IMR-90 (cell line): ENCODE measurements at regions not wholly inside any gene's neighbourhood (a gene's known extent, or its start where the extent isn't known, plus 50 kb on each side); places are given as distances from the start of the nearest gene placed in this dataset.

Experiments used
- ATAC-seq: fragments of 200-7000 bp; cut with Tn5 transposase; 2 replicates; pipeline ENCODE4 v1.9.1; 2020; ENCODE audit warnings: low read depth, mild to moderate bottlenecking, moderate library complexity
- BruUV-seq: library from RNA; stranded (reverse); fragments of 400-500 nt; replicated peaks from 2 replicates; lab custom pipeline; 2021; lab: Mats Ljungman, UMichigan
- CTCF ChIA-PET: fragments of 300-600 bp; formaldehyde crosslinking; extraction: SDS; loops from one replicate; lab custom pipeline; 2021; ENCODE audit warnings: antibody characterized with exemption; lab: Yijun Ruan, JAX
- POLR2A ChIA-PET: fragments of 300-600 bp; sonication (Branson Sonifier 250); formaldehyde crosslinking; loops from one replicate; lab custom pipeline; 2022; ENCODE audit warnings: antibody characterized with exemption; ENCODE audit not compliant: unreplicated experiment; lab: Charles Lee
- DNase-seq: peaks from one replicate; pipeline ENCODE4 v3.0.0; 2013
- H2AFZ ChIP-seq: replicated peaks from 2 replicates; pipeline ENCODE3; 2013; ENCODE audit warnings: low read length, mild to moderate bottlenecking; ENCODE audit not compliant: poor library complexity
- H2AK5ac ChIP-seq: 2 replicates; pipeline ENCODE4 v1.6.1; 2013; ENCODE audit warnings: low read depth, low read length, inconsistent platforms
- H2AK9ac ChIP-seq: replicated peaks from 2 replicates; pipeline ENCODE3; 2013; ENCODE audit warnings: mild to moderate bottlenecking, low read depth, low read length, moderate library complexity; ENCODE audit not compliant: poor library complexity
- H2BK120ac ChIP-seq: 2 replicates; pipeline ENCODE4 v1.6.1; 2013; ENCODE audit warnings: low read depth, low read length, inconsistent platforms
- H2BK15ac ChIP-seq: 3 replicates; pipeline ENCODE4 v1.6.1; 2013; ENCODE audit warnings: low read depth, low read length, inconsistent platforms
- H2BK20ac ChIP-seq: 2 replicates; pipeline ENCODE4 v1.6.1; 2013; ENCODE audit warnings: low read depth, mild to moderate bottlenecking, inconsistent platforms, low read length, moderate library complexity
- H2BK5ac ChIP-seq: 2 replicates; pipeline ENCODE4 v1.6.1; 2013; ENCODE audit warnings: mild to moderate bottlenecking, low read depth, low read length, inconsistent platforms; ENCODE audit not compliant: poor library complexity, severe bottlenecking
- H3K14ac ChIP-seq: replicated peaks from 2 replicates; pipeline ENCODE4 v1.6.1; 2013; ENCODE audit warnings: low read depth, low read length, inconsistent platforms
- H3K18ac ChIP-seq: 2 replicates; pipeline ENCODE4 v1.6.1; 2013; ENCODE audit warnings: low read depth, low read length, control low read depth
- H3K23ac ChIP-seq: 2 replicates; pipeline ENCODE4 v1.6.1; 2013; ENCODE audit warnings: low read depth, low read length, inconsistent platforms
- H3K27ac ChIP-seq: 2 replicates; pipeline ENCODE4 v1.5.1; 2013; ENCODE audit warnings: mild to moderate bottlenecking, control low read depth, low read length; ENCODE audit not compliant: insufficient read depth
- H3K27me3 ChIP-seq: 2 replicates; pipeline ENCODE4 v1.6.1; 2013; ENCODE audit warnings: low read length; ENCODE audit not compliant: control insufficient read depth, insufficient read depth
- H3K36me3 ChIP-seq: 2 replicates; pipeline ENCODE4 v1.6.1; 2013; ENCODE audit warnings: low read length, mixed read lengths; ENCODE audit not compliant: control insufficient read depth, insufficient read depth
- H3K4ac ChIP-seq: 2 replicates; pipeline ENCODE4 v1.6.1; 2013; ENCODE audit warnings: low read depth, low read length, inconsistent platforms
- H3K4me1 ChIP-seq: 2 replicates; pipeline ENCODE4 v1.6.1; 2013; ENCODE audit warnings: low read length, mixed read lengths; ENCODE audit not compliant: control insufficient read depth, insufficient read depth
- H3K4me2 ChIP-seq: 2 replicates; pipeline ENCODE4 v1.6.1; 2013; ENCODE audit warnings: low read depth, mild to moderate bottlenecking, control low read depth, low read length, moderate library complexity
- H3K4me3 ChIP-seq: 2 replicates; pipeline ENCODE4 v1.5.1; 2013; ENCODE audit warnings: low read depth, mild to moderate bottlenecking, control low read depth, low read length, moderate library complexity; ENCODE audit not compliant: insufficient read depth
- H3K56ac ChIP-seq: 2 replicates; pipeline ENCODE4 v1.6.1; 2013; ENCODE audit warnings: low read length, inconsistent platforms; ENCODE audit not compliant: insufficient read depth; ENCODE audit errors: extremely low read depth
- H3K79me1 ChIP-seq, 2 experiments: 2 replicates each; pipeline ENCODE4 v1.6.1; 2013; ENCODE audit warnings: low read length in 2 of 2, inconsistent platforms in 1 of 2, low read depth in 1 of 2
- H3K9ac ChIP-seq: 2 replicates; pipeline ENCODE4 v1.6.1; 2013; ENCODE audit warnings: low read depth, low read length, control low read depth
- H3K9me1 ChIP-seq: 2 replicates; pipeline ENCODE4 v1.6.1; 2013; ENCODE audit warnings: low read length, inconsistent platforms; ENCODE audit not compliant: insufficient read depth
- H3K9me3 ChIP-seq: 2 replicates; pipeline ENCODE4 v1.6.1; 2013; ENCODE audit warnings: low read length; ENCODE audit not compliant: control insufficient read depth, insufficient read depth
- H4K20me1 ChIP-seq: 2 replicates; pipeline ENCODE4 v1.6.1; 2013; ENCODE audit warnings: low read length, inconsistent platforms; ENCODE audit not compliant: insufficient read depth
- H4K5ac ChIP-seq: 2 replicates; pipeline ENCODE4 v1.6.1; 2013; ENCODE audit warnings: mild to moderate bottlenecking, low read depth, low read length, control low read depth
- H4K8ac ChIP-seq, 2 experiments: 2 replicates each; pipeline ENCODE4 v1.6.1; 2013; ENCODE audit warnings: low read depth in 2 of 2, low read length in 2 of 2, control low read depth in 1 of 2, inconsistent platforms in 1 of 2
- H4K91ac ChIP-seq: 2 replicates; pipeline ENCODE4 v1.6.1; 2013; ENCODE audit warnings: low read depth, low read length, inconsistent platforms; ENCODE audit not compliant: insufficient read depth
- BHLHE40 ChIP-seq: fragments of 150-350 bp; IDR thresholded peaks from 2 replicates; pipeline ENCODE4 v1.6.1; 2016; ENCODE audit warnings: mild to moderate bottlenecking, low read depth, low read length
- CEBPB ChIP-seq: IDR thresholded peaks from 2 replicates; pipeline ENCODE4 v1.6.1; 2012; ENCODE audit warnings: low read depth, low read length, improper control_type of control experiment
- CHD1 ChIP-seq: IDR thresholded peaks from 2 replicates; pipeline ENCODE4 v1.6.1; 2012; ENCODE audit warnings: low read depth, low read length, improper control_type of control experiment
- CTCF ChIP-seq: conservative IDR thresholded peaks from 2 replicates; pipeline ENCODE4 v1.5.1; 2012; ENCODE audit warnings: mild to moderate bottlenecking, low read depth, low read length, improper control_type of control experiment
- FOS ChIP-seq: fragments of 150-350 bp; IDR thresholded peaks from 2 replicates; pipeline ENCODE4 v1.6.1; 2016; ENCODE audit warnings: low read depth, low read length
- NFE2L2 ChIP-seq: fragments of 150-350 bp; IDR thresholded peaks from 2 replicates; pipeline ENCODE4 v1.6.1; 2016; ENCODE audit warnings: low read depth, mild to moderate bottlenecking, low read length
- POLR2A ChIP-seq: IDR thresholded peaks from 2 replicates; pipeline ENCODE4 v1.6.1; 2012; ENCODE audit warnings: mild to moderate bottlenecking, low read depth, low read length
- RAD21 ChIP-seq: IDR thresholded peaks from 2 replicates; pipeline ENCODE4 v1.6.1; 2012; ENCODE audit warnings: low read length, improper control_type of control experiment
- RFX5 ChIP-seq: IDR thresholded peaks from 2 replicates; pipeline ENCODE4 v1.8.0; 2012; ENCODE audit warnings: low read depth, mild to moderate bottlenecking, low read length, moderate library complexity
- SMC3 ChIP-seq: fragments of 150-350 bp; IDR thresholded peaks from 2 replicates; pipeline ENCODE4 v1.6.1; 2016; ENCODE audit warnings: low read depth, mild to moderate bottlenecking, antibody characterized with exemption, low read length, moderate library complexity
- USF2 ChIP-seq: fragments of 150-350 bp; IDR thresholded peaks from 2 replicates; pipeline ENCODE4 v1.6.1; 2017; ENCODE audit warnings: mild to moderate bottlenecking, antibody characterized with exemption, low read length, low read depth
- WGBS, 2 experiments: methylation state at CpG; one replicate each; pipeline versions ENCODE4 v1.1.5 to v1.1.7; 2013; ENCODE audit warnings: missing lambda C conversion rate in 2 of 2; ENCODE audit not compliant: insufficient read length in 1 of 2; ENCODE audit errors: extremely low coverage in 2 of 2; 5-methylcytosine and 5-hydroxymethylcytosine counted together
- dilution Hi-C: fragments of 300-500 bp; cut with HindIII; formaldehyde crosslinking; loops from one replicate; pipeline ENCODE4 v1.14.3; 2018; ENCODE audit warnings: low sequenced_read_pairs; ENCODE audit not compliant: unreplicated experiment
- in situ Hi-C: fragments of 300-500 bp; cut with MboI; formaldehyde crosslinking; loops from 3 replicates; pipeline ENCODE4 v1.14.3; 2019; ENCODE audit warnings: low sequenced_read_pairs, inconsistent platforms, mixed read lengths
- intact Hi-C: fragments of 100-400 bp; cut with micrococcal nuclease; formaldehyde crosslinking; loops from 2 replicates; pipeline ENCODE4 v1.10.0; 2022

- H3K9me3 ChIP-seq, result no peaks in the 10 kb centered on the region
- peak overlapping the region; percentile 97 for H4K5ac ChIP-seq
- H2BK15ac ChIP-seq, result peak overlapping the region; percentile 75
- ATAC-seq (no peak), DNase-seq (no peak)
- H3K4me1 ChIP-seq, result peaks cover 31% of the 10 kb centered on the region
- H4K20me1 ChIP-seq, result no peaks in the 10 kb centered on the region
- TF ChIP-seq FOS, result no peak
- no peak for TF ChIP-seq RAD21
- TF ChIP-seq NFE2L2, result no peak
- TF ChIP-seq RFX5, result no peak
- TF ChIP-seq USF2, result no peak
- no peak for TF ChIP-seq POLR2A
- no peak for TF ChIP-seq CEBPB
- TF ChIP-seq BHLHE40, result no peak
- TF ChIP-seq CTCF, result no peak
- TF ChIP-seq CHD1, result no peak
- no peak for TF ChIP-seq SMC3
- H3K4me3 ChIP-seq, result no peak overlapping the region
- peak overlapping the region; percentile 83 for H3K14ac ChIP-seq
- peak overlapping the region; percentile 94 for H4K91ac ChIP-seq
- peak overlapping the region; percentile 98 for H3K18ac ChIP-seq
- H3K4ac ChIP-seq, result peak overlapping the region; percentile 93
- H3K27ac ChIP-seq, result peak overlapping the region; percentile 98
- peak overlapping the region; percentile 93 for H2BK120ac ChIP-seq
- in situ Hi-C loops, result no loop called here
- peak overlapping the region; percentile 96 for H2BK5ac ChIP-seq
- H3K9ac ChIP-seq, result peak overlapping the region; percentile 66
- peaks cover 9% of the 10 kb centered on the region for H3K9me1 ChIP-seq
- H3K36me3 ChIP-seq, result no peaks in the 10 kb centered on the region
- H4K8ac ChIP-seq, result peak overlapping the region; percentile 38 to 94
- WGBS, 2 experiments, result 33% methylated on average over 1 of the region's 3 CpGs; no CpG with 5 or more reads in 1 of the 2 experiments
- CTCF ChIA-PET, result interaction anchor here (0.9 to 1.2 kb wide), 3 partner anchors 16 to 140 kb away, joined by 3 to 7 read pairs (median 5); no protein-coding TSS in a partner anchor
- no TSS peak for BruUV-seq
- intact Hi-C loops, result loop anchor here (2.0 to 5.0 kb wide), 4 partner anchors 14 to 568 kb away; partner anchors contain the start of gene PDGFRA
- peak overlapping the region; percentile 88 for H3K23ac ChIP-seq
- H2AK5ac ChIP-seq, result peak overlapping the region; percentile 31; the same call in 1 of the 2 replicates
- H3K4me2 ChIP-seq, result peak overlapping the region; percentile 84
- no peak overlapping the region for H2AFZ ChIP-seq
- no peaks in the 10 kb centered on the region for H3K27me3 ChIP-seq
- peak overlapping the region; percentile 64 for H2BK20ac ChIP-seq
- POLR2A ChIA-PET, result interaction anchor here (0.6 kb wide), 1 partner anchor 15 kb away, joined by 4 read pairs; no protein-coding TSS in a partner anchor
- H3K56ac ChIP-seq, result peak overlapping the region; percentile 76
- dilution Hi-C loops, result no loop called here
- 0 out of 4 replicates have a peak, but pooled peaks cover 0 to 2% of the 10 kb centered on the region in 2 experiments for H3K79me1 ChIP-seq
- peak overlapping the region; percentile 90 for H2AK9ac ChIP-seq
These were observed 173.6 kb upstream of the LNX1 start for GRCh38 chr4:53764761-53765490.
